ENCODE measurements at regions not wholly inside any gene's neighbourhood (a gene's known extent, or its start where the extent isn't known, plus 50 kb on each side); places are given as distances from the start of the nearest gene placed in this dataset.

DNA sequence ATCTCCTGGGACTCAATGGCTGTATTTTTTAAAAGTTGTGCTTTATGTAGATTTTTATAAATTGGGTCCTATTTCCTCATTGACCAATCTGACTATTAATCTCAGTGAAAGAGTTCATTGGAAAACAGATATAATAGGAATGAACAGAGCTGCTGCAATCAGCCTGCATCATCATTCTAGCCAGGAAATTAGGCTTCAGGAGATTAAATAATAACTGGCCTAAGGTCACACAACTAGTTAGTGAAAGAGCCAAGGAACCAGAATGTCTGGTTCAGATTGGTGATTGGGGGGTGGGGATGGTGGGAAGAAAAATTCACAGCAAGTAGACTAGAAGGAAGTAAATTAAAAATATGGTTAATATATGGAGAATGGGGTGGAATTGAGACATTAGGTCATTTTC lies 180.9 kb upstream of the ROPN1 start:
- TF ChIP-seq EP300 (IDR thresholded peaks at IDR 0.05), result no peak
- TF ChIP-seq, protein P1, sequence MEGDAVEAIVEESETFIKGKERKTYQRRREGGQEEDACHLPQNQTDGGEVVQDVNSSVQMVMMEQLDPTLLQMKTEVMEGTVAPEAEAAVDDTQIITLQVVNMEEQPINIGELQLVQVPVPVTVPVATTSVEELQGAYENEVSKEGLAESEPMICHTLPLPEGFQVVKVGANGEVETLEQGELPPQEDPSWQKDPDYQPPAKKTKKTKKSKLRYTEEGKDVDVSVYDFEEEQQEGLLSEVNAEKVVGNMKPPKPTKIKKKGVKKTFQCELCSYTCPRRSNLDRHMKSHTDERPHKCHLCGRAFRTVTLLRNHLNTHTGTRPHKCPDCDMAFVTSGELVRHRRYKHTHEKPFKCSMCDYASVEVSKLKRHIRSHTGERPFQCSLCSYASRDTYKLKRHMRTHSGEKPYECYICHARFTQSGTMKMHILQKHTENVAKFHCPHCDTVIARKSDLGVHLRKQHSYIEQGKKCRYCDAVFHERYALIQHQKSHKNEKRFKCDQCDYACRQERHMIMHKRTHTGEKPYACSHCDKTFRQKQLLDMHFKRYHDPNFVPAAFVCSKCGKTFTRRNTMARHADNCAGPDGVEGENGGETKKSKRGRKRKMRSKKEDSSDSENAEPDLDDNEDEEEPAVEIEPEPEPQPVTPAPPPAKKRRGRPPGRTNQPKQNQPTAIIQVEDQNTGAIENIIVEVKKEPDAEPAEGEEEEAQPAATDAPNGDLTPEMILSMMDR (IDR thresholded peaks at IDR 0.05), result no peak

Data from stomach (tissue), 4 donors.